Adrenal gland (tissue), 9 donors: ENCODE measurements at regions not wholly inside any gene's neighbourhood (a gene's known extent, or its start where the extent isn't known, plus 50 kb on each side); places are given as distances from the start of the nearest gene placed in this dataset.

Source experiments
- DNase-seq, 7 donors: peaks; one replicate each; pipeline ENCODE4 v3.0.0-alpha.2; 2019 to 2020
- H3K27ac ChIP-seq, 5 donors: fragments of 200-600 bp; sonication (generic) in 4 of 5; 1 replicate in 3 of 5; 2 replicates in 2 of 5; pipeline versions ENCODE4 v1.5.1 to v1.8.0; 2016 to 2020; ENCODE audit warnings: mild to moderate bottlenecking in 1 of 5
- H3K27me3 ChIP-seq: fragments of 200-600 bp; 2 replicates; pipeline ENCODE4 v1.8.0; 2021
- H3K36me3 ChIP-seq, 2 donors: fragments of 200-600 bp; replicated peaks in 1 of 2; 1 replicate in 1 of 2; 2 replicates in 1 of 2; pipeline versions ENCODE4 v1.5.1 to v1.8.0; 2018 to 2022
- H3K4me1 ChIP-seq, 2 donors: fragments of 200-600 bp; replicated peaks in 1 of 2; 1 replicate in 1 of 2; 2 replicates in 1 of 2; pipeline versions ENCODE4 v1.5.1 to v1.8.0; 2018 to 2021
- H3K4me3 ChIP-seq, 4 donors: fragments of 200-600 bp; sonication (generic) in 3 of 4; one replicate each; pipeline ENCODE4 v1.5.1; 2016 to 2018
- H3K9me3 ChIP-seq, 3 donors: fragments of 200-600 bp; sonication (generic) in 1 of 3; replicated peaks in 1 of 3; 1 replicate in 2 of 3; 2 replicates in 1 of 3; pipeline versions ENCODE4 v1.5.1 to v1.8.0; 2016 to 2021
- CTCF ChIP-seq, 6 experiments: fragments of 450-650 bp in 4 of 6; fragments of 200-600 bp in 2 of 6; sonication (generic) in 1 of 6; IDR thresholded peaks; 1 replicate in 5 of 6; 2 replicates in 1 of 6; pipeline versions ENCODE4 v1.5.1 to v1.8.0; 2016 to 2021; ENCODE audit warnings: antibody characterized with exemption in 6 of 6, mild to moderate bottlenecking in 2 of 6, moderate library complexity in 1 of 6
- POLR2A ChIP-seq, 2 donors: fragments of 450-650 bp; IDR thresholded peaks; one replicate each; pipeline ENCODE4 v1.6.1; 2017; ENCODE audit warnings: antibody characterized with exemption in 2 of 2, mild to moderate bottlenecking in 2 of 2, moderate library complexity in 1 of 2
- WGBS, 4 donors: extraction: QIAGEN DNeasy Blood & Tissue Kit in 2 of 4; methylation state at CpG; one replicate each; pipeline versions ENCODE4 v1.1.5 to v1.1.7; 2013 to 2017; 5-methylcytosine and 5-hydroxymethylcytosine counted together
- intact Hi-C, 2 donors: fragments of 100-400 bp; cut with DNase I; formaldehyde crosslinking; loops; one replicate each; pipeline versions ENCODE4 v1.14.1 to v1.15.0; 2022 to 2023
- donor health status: healthy with polysubstance abuse.
- donor health status: Bipolar disorder and iron deficiency.
- donor health status: DM: yes; HTN: yes; CAD: no.
- donor health status: DM: no; HTN: no; CAD: no.
- donor health status: DM: no; HTN: no; CAD: no.

- no peak overlapping the region for H3K27ac ChIP-seq
- no peak for DNase-seq
- H3K9me3 ChIP-seq: no peaks in the 10 kb centered on the region
- H3K27me3 ChIP-seq: peaks cover 3% of the 10 kb centered on the region
- H3K4me3 ChIP-seq: no peak overlapping the region
- H3K4me1 ChIP-seq: no peaks in the 10 kb centered on the region
- TF ChIP-seq CTCF (IDR thresholded peaks at IDR 0.05) (no peak), POLR2A (IDR thresholded peaks at IDR 0.05) (no peak)
- intact Hi-C loops: no loop called here
- 30 to 37% (median 37%) methylated on average over 8 to 26 of the region's 26 CpGs for WGBS, 4 donors
- H3K36me3 ChIP-seq: no peaks in the 10 kb centered on the region
These were observed 239.4 kb downstream of the TEX29 start for GRCh38 chr13:111559612-111560403.

GRCh38 chr13:111561091-111561781, 240.8 kb downstream of the TEX29 start:
- no peak for DNase-seq
- Histone ChIP-seq H3K27me3 (peaks cover 3% of the 10 kb centered on the region), H3K4me3 (no peak overlapping the region), H3K27ac (no peak overlapping the region), H3K4me1 (no peaks in the 10 kb centered on the region), H3K36me3 (no peaks in the 10 kb centered on the region), H3K9me3 (no peaks in the 10 kb centered on the region)
- no peak for TF ChIP-seq CTCF (IDR thresholded peaks at IDR 0.05)
- no peak for TF ChIP-seq POLR2A (IDR thresholded peaks at IDR 0.05)
- intact Hi-C loops: no loop called here
- 79 to 87% (median 83%) methylated on average over 13 to 16 of the region's 16 CpGs for WGBS, 4 donors

- no peak overlapping the region for H3K4me3 ChIP-seq
- H3K9me3 ChIP-seq: no peaks in the 10 kb centered on the region
- no peak for TF ChIP-seq POLR2A (IDR thresholded peaks at IDR 0.05)
- TF ChIP-seq CTCF (IDR thresholded peaks at IDR 0.05): no peak
- H3K27me3 ChIP-seq: peaks cover 3% of the 10 kb centered on the region
- intact Hi-C loops: no loop called here
- no peak for DNase-seq
- H3K4me1 ChIP-seq: no peaks in the 10 kb centered on the region
- H3K27ac ChIP-seq: no peak overlapping the region
- 55 to 65% (median 58%) methylated on average over 4 of the region's 4 CpGs for WGBS, 4 donors
- H3K36me3 ChIP-seq: no peaks in the 10 kb centered on the region
These were observed 242.3 kb downstream of the TEX29 start for GRCh38 chr13:111562716-111563115.

- H3K27ac ChIP-seq: no peak overlapping the region
- intact Hi-C loops: no loop called here
- no peak for DNase-seq
- H3K4me1 ChIP-seq: no peaks in the 10 kb centered on the region
- H3K9me3 ChIP-seq: no peaks in the 10 kb centered on the region
- TF ChIP-seq POLR2A (IDR thresholded peaks at IDR 0.05): no peak
- no peaks in the 10 kb centered on the region for H3K36me3 ChIP-seq
- WGBS, 4 donors: 47 to 60% (median 56%) methylated on average over 6 to 8 of the region's 8 CpGs
- H3K27me3 ChIP-seq: peaks cover 3% of the 10 kb centered on the region
- no peak overlapping the region for H3K4me3 ChIP-seq
These were observed 244.2 kb downstream of the TEX29 start for GRCh38 chr13:111564606-111565005.
